22Rv1 (cell line): ENCODE measurements at regions not wholly inside any gene's neighbourhood (a gene's known extent, or its start where the extent isn't known, plus 50 kb on each side); places are given as distances from the start of the nearest gene placed in this dataset.

Experiments used
- H3K27ac ChIP-seq: fragments of 450-650 bp; 2 replicates; pipeline ENCODE4 v1.5.1; 2017
- CTCF ChIP-seq: fragments of 450-650 bp; IDR thresholded peaks from 2 replicates; pipeline ENCODE4 v1.5.1; 2017; ENCODE audit warnings: mild to moderate bottlenecking
- ZFX ChIP-seq: fragments of 450-650 bp; IDR thresholded peaks from 2 replicates; pipeline ENCODE4 v1.6.1; 2017; ENCODE audit warnings: antibody characterized with exemption, borderline replicate concordance

- TF ChIP-seq CTCF (no peak), ZFX (no peak)
- no peak overlapping the region for H3K27ac ChIP-seq
Observed at GRCh38 chr18:56248610-56249235, 389.7 kb downstream of the TXNL1 start.

GRCh38 chr18:56246916-56247315 lies 391.5 kb downstream of the TXNL1 start:
- TF ChIP-seq CTCF = no peak
- TF ChIP-seq ZFX = no peak
- H3K27ac ChIP-seq = peak overlapping the region; percentile 48

GRCh38 chr18:56245866-56246580 lies 392.4 kb downstream of the TXNL1 start:
- no peak for TF ChIP-seq CTCF
- no peak for TF ChIP-seq ZFX
- peak overlapping the region; percentile 48 for H3K27ac ChIP-seq

GRCh38 chr18:56240405-56240804 lies 398.0 kb downstream of the TXNL1 start:
- TF ChIP-seq ZFX (no peak), CTCF (no peak)
- H3K27ac ChIP-seq = no peak overlapping the region

- TF ChIP-seq CTCF (no peak), ZFX (no peak)
- no peak overlapping the region for H3K27ac ChIP-seq
Observed at GRCh38 chr18:56238576-56238975, 399.8 kb downstream of the TXNL1 start.

GRCh38 chr18:56235481-56236013 lies 402.8 kb downstream of the TXNL1 start:
- no peak overlapping the region for H3K27ac ChIP-seq
- TF ChIP-seq CTCF = no peak
- TF ChIP-seq ZFX = no peak

- TF ChIP-seq CTCF (no peak), ZFX (no peak)
Observed at GRCh38 chr18:56235071-56235470, 403.3 kb downstream of the TXNL1 start.

More at GRCh38 chr18:56235071-56235470, 403.3 kb downstream of the TXNL1 start:
- H3K27ac ChIP-seq = no peak overlapping the region
